Ureter (tissue), 1 donor: ENCODE measurements at regions not wholly inside any gene's neighbourhood (a gene's known extent, or its start where the extent isn't known, plus 50 kb on each side); places are given as distances from the start of the nearest gene placed in this dataset.

Experiments
- DNase-seq: peaks from one replicate; pipeline ENCODE4 v3.0.0-alpha.2; 2020; ENCODE audit warnings: low spot score
- donor health status: DM: yes; HTN: yes; CAD: no.

DNA sequence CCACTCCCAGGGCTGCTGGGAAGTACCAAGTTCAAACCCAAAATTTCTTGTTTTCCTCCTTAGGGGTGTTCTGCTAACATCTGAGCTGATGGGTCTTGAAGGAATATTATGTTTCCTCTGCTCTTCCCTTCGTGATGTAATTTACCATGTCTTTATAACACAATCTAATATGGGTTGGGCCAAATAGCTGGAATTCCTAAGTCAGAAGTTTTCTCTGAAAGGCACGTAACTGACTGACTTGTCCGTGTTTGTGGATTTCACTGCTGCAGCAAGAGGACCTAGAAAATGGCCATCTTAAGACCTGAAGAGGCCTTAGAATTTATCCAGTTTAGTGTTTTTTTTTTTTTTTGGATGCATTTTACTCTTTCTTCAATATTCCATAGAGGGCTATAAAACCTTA, 256.7 kb downstream of the DCDC2C start:
- no peak for DNase-seq

DNA sequence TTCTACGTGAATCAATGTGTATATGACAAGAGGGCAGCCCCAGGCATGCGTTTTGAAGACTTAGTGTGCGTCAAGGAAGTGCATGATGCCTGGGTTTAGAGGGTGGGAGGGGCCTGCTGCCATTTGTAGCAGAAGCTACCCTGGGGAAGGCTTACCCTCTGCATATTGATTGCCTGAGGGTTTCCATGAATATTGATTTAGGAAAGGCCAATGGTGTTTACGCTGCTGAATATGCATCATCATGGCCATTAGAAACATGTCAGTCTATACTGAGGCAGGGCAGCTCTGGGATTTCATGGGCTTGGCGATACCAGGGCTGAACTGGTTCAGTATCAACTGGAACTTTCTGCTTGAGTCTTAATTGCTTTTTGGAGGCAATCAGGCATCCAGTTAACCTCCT, 259.3 kb downstream of the DCDC2C start:
- DNase-seq: no peak

DNA sequence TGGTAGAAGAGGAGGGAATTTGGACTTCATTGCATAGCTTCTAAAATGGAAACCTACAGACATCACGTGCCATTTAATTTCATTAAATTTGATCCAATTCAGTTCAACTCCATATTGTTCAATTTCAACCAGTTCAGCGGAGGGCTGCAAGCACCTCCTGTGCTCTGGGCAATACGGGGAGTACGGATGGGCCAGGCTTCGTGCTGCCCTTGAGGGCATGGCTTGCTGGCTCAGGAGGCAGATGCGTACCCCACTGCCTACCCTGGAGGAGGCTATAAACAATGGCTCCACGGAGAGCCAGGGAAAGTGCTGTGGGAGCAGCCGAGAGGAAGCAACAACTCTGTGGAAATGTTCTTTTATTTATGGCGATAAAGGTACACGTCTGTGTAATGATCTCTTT, 261.8 kb downstream of the DCDC2C start:
- no peak for DNase-seq

DNA sequence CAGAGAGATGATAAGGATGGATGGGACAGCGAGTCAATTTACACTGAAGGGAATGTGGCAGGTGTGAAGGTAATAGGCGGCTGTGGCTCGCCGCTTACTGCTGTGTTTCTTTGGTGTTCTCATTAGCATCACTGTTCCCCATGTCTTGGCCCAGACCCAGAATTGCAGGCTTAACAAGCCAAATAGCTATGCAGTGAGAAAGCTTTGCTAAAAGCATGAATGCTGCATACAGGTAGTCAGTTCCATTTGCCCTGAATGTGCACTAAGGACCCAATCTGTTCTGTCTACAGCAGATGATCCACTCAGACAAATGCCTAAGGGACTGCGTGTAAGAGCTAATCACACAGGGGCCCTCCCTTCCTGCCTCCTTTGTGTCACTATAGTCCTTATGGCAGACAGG, 262.6 kb downstream of the DCDC2C start:
- DNase-seq: no peak

DNA sequence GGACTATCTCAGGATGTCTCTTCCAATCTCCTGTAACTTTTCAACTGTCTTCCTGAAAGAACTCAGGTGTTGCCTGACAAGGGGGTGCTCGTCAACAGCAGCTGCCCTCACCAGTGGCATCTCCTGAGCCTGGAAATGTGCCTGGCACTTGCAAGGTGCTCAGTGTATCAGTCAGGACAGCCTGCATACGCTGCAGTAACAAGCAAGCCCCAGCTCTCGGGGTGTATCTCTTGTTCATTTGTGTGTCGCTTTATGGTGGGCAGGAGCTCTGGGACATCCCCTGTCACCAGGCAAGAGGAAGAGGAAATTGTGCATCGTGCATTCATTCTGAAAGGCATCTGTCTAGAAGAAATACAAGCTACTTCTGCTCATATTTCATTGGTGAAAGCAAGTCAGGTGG, 263.1 kb downstream of the DCDC2C start:
- no peak for DNase-seq

DNA sequence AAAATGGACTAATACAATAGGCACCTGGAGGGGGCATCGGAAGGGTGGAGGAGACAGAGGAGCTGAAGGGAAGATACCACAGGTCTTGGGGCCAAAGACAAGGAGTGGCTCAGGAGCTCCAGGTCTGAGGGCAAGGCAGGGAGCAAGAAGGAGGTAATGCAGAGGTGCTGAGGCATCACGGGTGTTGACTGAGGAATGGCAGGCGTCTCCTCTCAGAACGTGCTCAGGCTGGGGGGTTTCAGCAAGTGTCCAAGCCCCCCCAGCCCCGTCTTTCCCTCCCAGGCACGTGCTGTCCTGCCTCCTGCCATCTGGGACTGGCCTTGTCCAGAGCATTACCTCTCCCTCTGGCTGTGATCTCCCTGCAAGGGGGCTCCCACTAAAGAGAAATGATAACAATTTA, 265.4 kb downstream of the DCDC2C start:
- DNase-seq: no peak

DNA sequence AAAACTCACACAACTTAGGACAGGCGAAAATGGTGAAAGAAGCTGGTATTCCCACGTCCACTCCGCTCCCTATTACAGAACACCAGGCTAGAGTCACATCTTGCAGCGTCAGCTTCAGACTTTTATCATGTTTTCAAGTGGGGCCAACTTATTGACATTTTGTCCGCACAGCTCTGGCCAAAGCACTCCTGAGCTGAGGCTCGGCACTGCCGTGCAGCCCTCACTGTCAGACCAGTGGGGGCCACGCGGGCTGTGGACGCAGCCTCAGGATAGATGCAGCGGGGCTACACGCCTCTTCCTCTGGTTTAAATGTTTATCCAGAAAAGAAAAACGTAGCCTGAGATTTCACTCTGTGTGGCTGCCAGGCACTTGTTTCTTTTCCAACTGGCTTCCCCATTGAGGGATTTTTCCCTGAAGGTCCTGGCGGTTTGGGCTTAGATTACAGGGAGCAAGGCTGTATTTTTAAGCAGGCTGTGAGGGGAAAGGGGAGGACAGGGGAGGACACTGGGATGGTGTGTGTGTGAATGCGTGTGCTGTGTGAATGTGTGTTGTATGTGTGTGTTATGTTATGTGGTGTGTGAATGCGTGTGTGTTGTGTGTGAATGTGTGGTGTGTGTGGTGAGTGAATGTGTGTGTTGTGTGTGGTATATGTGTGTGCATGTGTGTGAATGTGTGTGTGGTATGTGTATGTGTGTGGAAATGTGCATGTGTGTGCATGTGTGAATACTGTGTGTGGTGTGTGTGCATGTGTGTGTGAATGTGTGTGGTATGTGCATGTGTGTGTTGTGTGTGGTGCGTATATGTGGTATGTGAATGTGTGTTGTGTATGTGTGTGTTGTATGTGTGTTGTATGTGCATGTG, 267.6 kb downstream of the DCDC2C start:
- DNase-seq: no peak

DNA sequence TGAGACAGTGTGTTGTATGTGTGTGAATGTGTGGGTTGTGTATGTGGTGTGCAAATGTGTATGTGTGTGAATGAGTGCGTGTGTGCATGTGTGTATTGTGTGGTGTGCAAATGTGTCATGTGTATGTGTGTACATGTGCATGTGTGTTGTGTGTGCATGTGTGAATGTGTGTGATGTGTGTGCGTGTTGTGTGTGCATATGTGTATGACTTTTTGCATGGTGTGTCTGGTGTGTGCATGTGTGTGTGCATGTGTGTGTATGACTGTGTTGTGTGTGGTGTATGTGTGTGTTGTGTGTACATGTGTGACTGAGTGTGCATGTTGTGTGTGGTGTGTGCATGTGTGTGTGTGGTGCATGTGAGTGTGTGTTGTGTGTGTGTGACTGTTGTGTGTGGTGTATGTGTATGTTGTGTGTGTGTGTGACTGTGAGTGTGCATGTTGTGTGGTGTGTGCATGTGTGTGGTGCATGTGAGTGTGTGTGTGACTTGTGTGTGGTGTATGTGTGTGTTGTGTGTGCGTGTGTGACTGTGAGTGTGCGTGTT, 268.3 kb downstream of the DCDC2C start:
- no peak for DNase-seq

DNA sequence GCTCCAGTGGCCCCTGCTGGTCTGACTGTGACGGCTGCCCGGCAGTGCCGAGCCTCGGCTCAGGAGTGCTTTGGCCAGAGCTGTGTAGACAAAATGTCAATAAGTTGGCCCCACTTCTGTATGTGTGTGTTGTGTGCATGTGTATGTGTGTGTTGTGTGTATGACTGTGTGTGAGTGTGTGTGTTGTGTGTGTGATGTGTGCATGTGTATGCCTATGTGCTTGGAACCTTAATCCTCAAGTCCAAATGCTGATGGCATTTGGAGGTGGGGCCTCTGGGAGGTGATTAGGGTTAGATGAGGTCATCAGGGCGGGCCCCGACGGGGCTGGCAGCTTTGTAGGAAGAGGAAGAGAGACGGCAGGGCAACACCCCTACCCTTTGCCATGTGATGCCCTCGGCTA, 269.0 kb downstream of the DCDC2C start:
- DNase-seq: no peak

DNA sequence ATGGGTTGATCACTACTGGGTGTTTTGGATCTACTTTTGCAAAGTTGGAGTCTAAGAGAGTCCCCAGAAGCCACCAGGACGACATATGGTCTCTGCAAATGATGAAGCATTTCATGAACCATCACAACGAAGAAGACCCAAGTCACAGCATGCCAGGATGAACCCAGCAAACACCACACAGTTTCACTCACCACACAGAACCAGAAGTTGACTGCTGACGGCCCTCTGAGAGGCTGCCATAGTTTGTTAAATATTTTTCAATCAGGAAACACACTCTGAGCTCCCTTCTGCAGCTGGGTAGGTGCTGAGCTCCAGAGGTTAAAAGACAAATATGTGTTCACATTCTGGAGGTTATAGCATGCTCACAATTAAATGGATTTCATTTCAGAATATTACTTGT, 271.4 kb downstream of the DCDC2C start:
- DNase-seq: no peak

DNA sequence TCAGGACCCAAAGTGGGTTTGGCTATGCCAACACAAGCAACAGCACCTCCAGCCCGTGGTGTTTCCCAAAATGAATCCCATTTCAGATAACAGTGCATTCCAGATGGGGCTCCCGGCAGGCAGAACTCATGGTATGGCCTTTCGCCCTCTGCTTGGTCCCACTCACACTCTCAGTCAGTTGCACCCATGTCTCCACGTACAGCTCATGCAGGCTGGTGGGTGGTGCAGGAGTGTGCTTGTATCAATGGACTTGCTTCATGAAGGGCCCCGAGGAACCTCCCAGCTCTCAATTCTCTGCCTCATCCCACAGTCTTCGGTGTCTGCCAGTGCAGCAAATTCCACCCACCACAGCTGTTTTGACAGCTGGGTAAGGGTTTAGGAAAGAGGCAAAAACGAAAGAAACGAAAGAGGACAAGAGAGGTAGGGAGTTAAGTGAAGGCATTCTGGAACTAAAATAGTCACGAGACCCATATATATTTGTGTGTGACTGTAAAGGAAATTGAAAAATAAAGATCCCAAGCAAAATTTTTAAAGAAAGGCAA, 278.1 kb downstream of the DCDC2C start:
- DNase-seq: no peak

DNA sequence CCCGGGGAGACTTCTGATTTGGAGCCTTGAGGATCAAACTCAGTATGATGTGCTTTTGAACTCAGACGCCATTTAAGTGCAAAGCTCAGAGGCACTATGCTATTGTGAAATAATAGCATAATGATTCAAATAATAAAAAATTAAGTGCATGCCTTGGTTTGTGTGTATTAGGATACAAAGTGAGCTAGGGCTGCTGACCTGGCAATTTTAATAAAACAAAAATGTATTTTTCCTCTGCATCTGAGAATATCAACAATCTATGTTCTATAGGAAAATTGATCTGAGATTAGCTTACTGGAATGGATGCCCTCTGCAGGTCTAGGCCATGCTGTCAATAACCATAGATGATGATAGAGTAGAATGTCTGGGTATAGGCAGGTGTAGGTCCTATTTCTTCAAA, 278.8 kb downstream of the DCDC2C start:
- DNase-seq: no peak

DNA sequence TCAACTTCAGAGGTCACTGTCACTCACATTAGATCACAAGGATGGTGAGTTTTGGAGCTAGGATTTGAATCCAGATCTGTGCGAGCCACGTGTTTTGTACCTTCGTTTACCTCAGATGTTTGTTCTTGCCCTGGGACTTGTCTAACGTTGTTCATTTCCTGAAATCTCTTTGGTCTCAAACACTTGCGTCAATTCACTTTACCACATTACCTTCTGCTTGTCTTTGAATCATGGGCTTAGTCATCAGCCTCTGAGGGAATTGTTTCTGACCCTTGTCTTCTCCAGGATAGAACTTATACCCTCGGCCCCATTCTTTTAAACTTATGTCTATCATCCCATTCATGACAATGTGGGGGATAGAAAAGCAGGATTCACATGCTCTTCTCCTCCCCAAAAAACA, 282.7 kb downstream of the DCDC2C start:
- DNase-seq: no peak

DNA sequence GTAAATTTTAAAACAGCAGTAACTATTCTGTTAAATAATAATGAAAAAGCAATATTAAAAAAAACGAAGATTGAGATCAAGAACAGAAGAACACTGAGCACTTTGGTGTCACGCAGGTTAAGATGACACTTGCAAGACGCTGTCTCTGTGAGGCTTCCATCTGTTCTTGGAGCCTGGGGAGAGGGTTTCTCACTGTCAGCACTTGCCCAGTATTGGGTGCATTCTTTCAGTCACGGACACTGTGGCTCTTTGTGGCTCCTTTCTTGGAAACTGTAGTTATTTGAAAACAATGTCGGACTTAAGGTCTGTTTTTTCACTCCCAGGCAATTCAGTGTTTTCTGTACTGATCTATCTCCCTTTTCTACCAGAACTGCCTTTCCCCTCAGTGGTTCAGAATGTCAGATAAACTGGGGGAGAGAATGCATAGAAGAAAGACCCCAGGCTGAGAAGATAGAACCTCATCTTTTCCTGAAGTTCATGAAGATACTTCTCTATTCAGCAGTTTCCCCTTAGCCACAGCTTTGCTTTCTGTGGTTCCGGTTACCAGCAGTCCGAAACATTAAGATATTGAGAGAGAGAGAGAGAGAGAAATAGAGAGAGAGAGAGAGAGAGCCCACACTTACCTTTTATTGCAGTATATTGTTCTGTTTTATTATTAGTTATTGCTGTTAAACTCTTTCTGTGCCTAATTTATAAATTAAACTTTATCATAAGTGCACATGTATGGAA, 283.3 kb downstream of the DCDC2C start:
- no peak for DNase-seq

DNA sequence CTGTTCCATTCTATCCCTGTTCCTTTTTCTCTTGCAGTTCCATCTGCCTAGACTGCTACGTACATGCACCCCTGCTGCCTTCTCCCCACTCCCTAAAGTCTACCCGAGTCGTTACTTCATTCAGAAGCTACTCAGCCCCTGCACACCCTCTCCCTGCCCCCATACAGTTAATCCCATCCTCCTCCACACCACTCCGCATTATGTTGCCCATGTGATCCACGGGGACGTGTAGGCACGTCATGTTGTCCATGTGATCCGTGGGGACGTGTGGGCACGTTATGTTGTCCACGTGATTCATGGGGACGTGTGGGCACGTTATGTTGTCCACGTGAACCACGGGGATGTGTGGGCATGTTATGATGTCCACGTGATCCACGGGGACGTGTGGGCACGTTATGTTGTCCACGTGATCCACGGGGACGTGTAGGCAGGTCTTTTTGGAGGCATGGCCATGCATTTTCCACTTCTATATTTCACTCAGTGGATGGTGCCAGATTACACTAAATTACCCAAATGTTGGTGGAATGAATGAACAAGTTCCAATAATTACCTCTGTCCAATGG, 299.5 kb downstream of the DCDC2C start:
- DNase-seq: no peak

DNA sequence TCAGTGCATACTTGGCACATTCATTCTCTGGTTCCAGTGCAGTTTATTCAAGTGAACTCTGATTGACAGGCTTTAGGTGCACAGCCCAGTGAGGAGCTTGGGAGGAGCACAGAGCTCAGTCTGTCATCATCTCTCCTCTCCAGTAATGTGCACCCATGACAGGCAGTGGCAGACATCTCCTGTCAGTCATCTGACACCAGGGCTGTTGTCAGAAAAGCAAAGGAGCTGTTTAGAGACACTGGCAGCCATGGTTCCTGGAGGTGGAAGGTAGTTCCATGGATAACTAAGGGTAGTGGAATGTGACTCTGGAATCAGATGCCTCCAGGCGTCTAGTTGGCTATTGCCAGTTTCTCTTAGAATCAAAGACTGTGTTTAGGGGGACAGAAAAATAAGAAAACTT, 308.8 kb downstream of the DCDC2C start:
- no peak for DNase-seq

DNA sequence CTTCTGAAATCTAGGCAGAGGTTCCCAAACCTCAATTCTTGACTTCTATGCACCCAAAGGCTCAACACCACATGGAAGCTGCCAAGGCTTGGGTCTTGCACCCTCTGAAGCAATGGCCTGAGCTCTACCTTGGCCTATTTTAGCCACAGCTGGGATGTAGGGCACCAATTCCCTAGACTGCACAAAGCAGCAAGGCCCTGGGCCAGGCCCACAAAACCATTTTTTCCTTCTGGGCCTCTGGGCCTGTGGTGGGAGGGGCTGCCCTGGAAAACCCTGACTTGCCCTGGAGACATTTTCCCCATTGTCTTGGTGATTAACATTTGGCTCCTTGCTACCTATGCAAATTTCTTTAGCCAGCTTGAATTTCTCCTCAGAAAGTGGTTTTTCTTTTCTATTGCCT, 315.2 kb downstream of the DCDC2C start:
- no peak for DNase-seq

DNA sequence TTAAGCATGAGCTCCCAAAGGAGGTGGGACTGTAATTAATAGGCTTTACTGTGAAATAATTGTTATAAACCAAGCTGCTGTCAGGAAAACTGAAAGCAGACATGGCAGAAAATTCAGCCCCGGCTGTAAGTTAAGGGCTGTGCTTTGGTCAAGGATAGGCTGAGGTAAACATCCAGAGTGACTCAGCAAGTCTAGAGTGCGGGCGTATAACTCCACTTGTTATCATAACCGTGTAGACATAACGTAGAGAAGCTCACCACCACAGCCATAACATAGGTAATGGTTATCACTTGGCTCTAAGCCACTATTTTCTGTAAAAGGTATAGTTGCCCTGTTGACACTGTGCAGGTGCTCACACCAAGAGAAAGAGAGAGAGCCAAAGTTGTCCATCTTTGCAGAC, 316.8 kb downstream of the DCDC2C start:
- no peak for DNase-seq

DNA sequence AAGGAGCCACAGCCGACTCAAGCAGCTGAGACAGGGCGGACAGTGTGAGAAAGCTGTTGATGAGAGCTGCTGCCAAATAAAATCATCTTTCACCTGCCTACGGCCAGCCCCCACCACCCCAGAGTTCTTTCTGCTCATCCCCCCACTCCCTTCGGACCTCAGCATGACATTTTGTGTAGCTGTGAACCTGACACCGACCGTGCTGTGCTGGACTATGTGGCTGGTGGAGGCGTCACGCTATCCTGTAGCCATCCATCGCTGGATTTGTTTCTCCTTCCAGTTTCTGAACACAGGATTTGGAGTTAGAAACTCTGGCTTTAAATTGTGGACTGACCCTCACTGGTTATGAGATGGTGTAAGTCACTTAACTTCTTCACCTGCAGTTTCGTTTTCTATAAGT, 317.3 kb downstream of the DCDC2C start:
- DNase-seq: no peak

DNA sequence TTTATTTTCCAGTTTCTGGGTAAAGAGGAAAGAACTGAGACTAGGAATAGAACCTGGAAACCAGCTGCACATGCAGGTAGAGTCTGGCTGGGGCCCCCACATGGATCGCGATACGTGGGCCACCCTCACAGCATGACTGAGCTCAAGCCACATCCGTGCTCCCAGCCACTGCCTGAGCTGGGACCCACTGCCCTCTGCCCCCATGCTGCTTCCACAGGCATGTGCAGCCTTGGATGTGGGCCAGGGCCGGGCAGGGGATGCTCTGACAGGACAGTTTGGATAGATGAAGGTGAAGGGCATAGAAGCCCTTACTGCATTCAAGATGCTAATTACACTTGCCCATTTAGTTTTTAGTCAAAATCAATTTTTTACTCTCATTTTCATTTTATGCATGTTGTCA, 321.2 kb downstream of the DCDC2C start:
- DNase-seq: no peak

DNA sequence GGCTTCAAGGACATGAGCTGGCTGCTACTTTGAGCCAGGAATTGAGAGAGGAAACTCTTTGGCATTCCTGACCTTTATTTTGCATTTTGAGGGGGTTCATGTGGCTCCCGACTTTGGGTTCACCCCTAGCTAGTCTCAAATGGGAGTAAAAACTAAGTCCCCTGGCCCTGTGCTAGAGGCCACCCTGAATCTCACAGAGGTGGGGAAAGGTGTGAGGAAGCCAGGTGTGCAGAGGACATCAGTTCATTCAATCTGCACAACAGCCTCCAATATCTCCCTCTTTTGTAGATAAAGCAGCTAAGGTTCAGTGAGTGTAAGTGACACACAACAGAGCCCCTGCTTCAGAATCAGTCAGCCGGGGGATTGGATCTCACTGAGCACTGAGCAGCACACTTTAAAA, 325.7 kb downstream of the DCDC2C start:
- no peak for DNase-seq

DNA sequence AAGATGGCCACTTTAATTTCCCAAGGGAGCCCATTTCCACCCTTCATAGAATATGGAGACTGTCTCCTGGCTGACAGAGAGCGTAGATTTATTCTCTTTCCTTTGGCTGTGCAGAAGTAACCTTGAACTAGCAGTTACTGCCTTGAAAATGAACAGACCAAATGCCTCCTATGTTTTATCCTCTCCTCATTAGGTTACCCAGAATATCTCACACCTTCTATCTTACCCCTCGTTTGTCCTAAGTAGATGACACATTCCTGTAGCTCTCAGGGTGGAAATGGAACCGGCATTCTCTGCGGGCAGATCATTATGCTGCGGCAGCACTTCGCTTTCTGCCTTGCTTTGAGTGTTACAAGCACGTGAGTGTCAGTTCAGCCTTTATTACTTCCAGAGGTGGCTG, 336.5 kb downstream of the DCDC2C start:
- no peak for DNase-seq
